HepG2 (cell line): ENCODE measurements at regions not wholly inside any gene's neighbourhood (a gene's known extent, or its start where the extent isn't known, plus 50 kb on each side); places are given as distances from the start of the nearest gene placed in this dataset.

Experiments
- ATAC-seq: fragments of 200-7000 bp; cut with Tn5 transposase; 3 replicates; pipeline ENCODE4 v1.9.1; 2020; ENCODE audit warnings: mild to moderate bottlenecking, moderate library complexity
- BruUV-seq: library from RNA; stranded (reverse); fragments of 400-500 nt; replicated peaks from 2 replicates; lab custom pipeline; 2021; lab: Mats Ljungman, UMichigan
- CTCF ChIA-PET: fragments of 300-600 bp; formaldehyde crosslinking; extraction: SDS; loops from one replicate; lab custom pipeline; 2021; ENCODE audit warnings: low total read pairs, inconsistent platforms, low intra/inter-chr PET ratio; lab: Yijun Ruan, JAX
- POLR2A ChIA-PET: fragments of 350-600 bp; sonication (Branson Sonifier 250); formaldehyde crosslinking; loops from one replicate; lab custom pipeline; 2020; ENCODE audit warnings: antibody characterized with exemption, inconsistent platforms; lab: Yijun Ruan, JAX
- DNase-seq: peaks from one replicate; pipeline ENCODE4 v3.0.0-alpha.2; 2015; ENCODE audit warnings: low spot score
- FAIRE-seq: peaks from 3 replicates; lab custom pipeline; 2011; peaks lifted over from hg19 to GRCh38; lab: Jason Lieb, UNC
- H2AFZ ChIP-seq: one replicate; pipeline ENCODE4 v1.6.1; 2011; ENCODE audit warnings: low read length, inconsistent platforms
- H3K27ac ChIP-seq: fragments of 300-600 bp; 3 replicates; pipeline ENCODE4 v1.8.0; 2011; ENCODE audit warnings: mixed run types, mild to moderate bottlenecking, mixed read lengths, low read length, inconsistent platforms; ENCODE audit not compliant: insufficient read depth; ENCODE audit errors: extremely low read length
- H3K27me3 ChIP-seq, 2 experiments: fragments of 200-600 bp in 1 of 2; 2 replicates in 1 of 2; 3 replicates in 1 of 2; pipeline versions ENCODE4 v1.6.0 to v1.8.0; 2011; ENCODE audit warnings: low read length in 2 of 2, mild to moderate bottlenecking in 2 of 2, moderate library complexity in 2 of 2, inconsistent platforms in 1 of 2; ENCODE audit not compliant: insufficient read depth in 2 of 2, control insufficient read depth in 1 of 2
- H3K36me3 ChIP-seq, 2 experiments: fragments of 200-600 bp in 1 of 2; replicated peaks in 1 of 2; 2 replicates in 1 of 2; 3 replicates in 1 of 2; pipeline versions ENCODE4 v1.5.1 to v1.8.0; 2011; ENCODE audit warnings: low read length in 2 of 2, inconsistent platforms in 1 of 2; ENCODE audit not compliant: insufficient read depth in 2 of 2, control insufficient read depth in 1 of 2
- H3K4me1 ChIP-seq: 2 replicates; pipeline ENCODE4 v1.5.1; 2012; ENCODE audit warnings: low read length, inconsistent platforms; ENCODE audit not compliant: insufficient read depth
- H3K4me2 ChIP-seq: 2 replicates; pipeline ENCODE4 v1.6.0; 2011; ENCODE audit warnings: low read depth, low read length, inconsistent platforms
- H3K4me3 ChIP-seq, 3 experiments: fragments of 200-600 bp in 1 of 3; sonication (generic), shearing (Covaris generic) in 1 of 3; replicated peaks in 1 of 3; 2 replicates each; pipeline ENCODE4 v1.5.1; 2011 to 2016; ENCODE audit warnings: low read length in 3 of 3, inconsistent platforms in 2 of 3, low read depth in 2 of 3, mild to moderate bottlenecking in 2 of 3, control low read depth in 1 of 3, mixed read lengths in 1 of 3; ENCODE audit not compliant: insufficient read depth in 1 of 3
- H3K79me2 ChIP-seq: one replicate; pipeline ENCODE4 v1.6.1; 2011; ENCODE audit warnings: low read length, inconsistent platforms; ENCODE audit not compliant: insufficient read depth
- H3K9ac ChIP-seq: 2 replicates; pipeline ENCODE4 v1.6.0; 2011; ENCODE audit warnings: mild to moderate bottlenecking, low read depth, low read length, inconsistent platforms; ENCODE audit not compliant: insufficient read depth
- H3K9me3 ChIP-seq: 2 replicates; pipeline ENCODE4 v1.5.1; 2012; ENCODE audit warnings: mild to moderate bottlenecking, low read length
- H4K20me1 ChIP-seq: 2 replicates; pipeline ENCODE4 v1.6.0; 2011; ENCODE audit warnings: inconsistent platforms, mild to moderate bottlenecking, low read length, moderate library complexity; ENCODE audit not compliant: insufficient read depth
- AGO2 ChIP-seq: fragments of 200-400 bp; formaldehyde crosslinking; optimal IDR thresholded peaks from 2 replicates; pipeline ENCODE3; 2017; ENCODE audit warnings: mild to moderate bottlenecking, low read depth, low read length, moderate library complexity
- CHD2 ChIP-seq: IDR thresholded peaks from 2 replicates; pipeline ENCODE4 v1.6.1; 2011; ENCODE audit warnings: low read depth, low read length, improper control_type of control experiment
- HDAC1 ChIP-seq: sonication (generic); formaldehyde crosslinking; IDR thresholded peaks from 2 replicates; pipeline ENCODE4 v1.5.1; 2020; ENCODE audit warnings: mild to moderate bottlenecking, missing genetic modification reagents
- HDAC2 ChIP-seq: sonication (generic); formaldehyde crosslinking; IDR thresholded peaks from 2 replicates; pipeline ENCODE4 v1.4.0; 2020; ENCODE audit warnings: missing genetic modification reagents
- HNRNPL ChIP-seq: fragments of 200-400 bp; formaldehyde crosslinking; IDR thresholded peaks from 2 replicates; pipeline ENCODE4 v1.6.1; 2017; ENCODE audit warnings: mild to moderate bottlenecking, low read depth, low read length
- PAF1 ChIP-seq: IDR thresholded peaks from 2 replicates; pipeline ENCODE4 v1.6.1; 2016; ENCODE audit warnings: missing genetic modification reagents, missing compliant biosample characterization
- PRMT3 ChIP-seq: sonication (generic); formaldehyde crosslinking; IDR thresholded peaks from 2 replicates; pipeline ENCODE4 v1.8.1; 2022; ENCODE audit warnings: low read depth, mild to moderate bottlenecking, moderate library complexity, missing genetic modification reagents, borderline replicate concordance
- RORA ChIP-seq: sonication (generic); formaldehyde crosslinking; IDR thresholded peaks from 2 replicates; pipeline ENCODE4 v1.5.0; 2020; ENCODE audit warnings: mild to moderate bottlenecking, missing genetic modification reagents, moderate library complexity
- SMAD3 ChIP-seq: sonication (generic); formaldehyde crosslinking; IDR thresholded peaks from 2 replicates; pipeline ENCODE4 v1.4.0; 2020; ENCODE audit warnings: missing genetic modification reagents
- TEAD3 ChIP-seq: optimal IDR thresholded peaks from 2 replicates; pipeline ENCODE3; 2016; ENCODE audit warnings: borderline replicate concordance
- ZBTB7A ChIP-seq: sonication (generic); formaldehyde crosslinking; IDR thresholded peaks from 2 replicates; pipeline ENCODE4 v1.8.0; 2022; ENCODE audit warnings: mild to moderate bottlenecking, missing genetic modification reagents
- ZNF343 ChIP-seq: sonication (generic); formaldehyde crosslinking; IDR thresholded peaks from 2 replicates; pipeline ENCODE4 v1.4.0; 2020; ENCODE audit warnings: mild to moderate bottlenecking, missing genetic modification reagents
- ZNF382 ChIP-seq: sonication (generic); formaldehyde crosslinking; IDR thresholded peaks from 2 replicates; pipeline ENCODE4 v1.5.0; 2020; ENCODE audit warnings: missing genetic modification reagents, mild to moderate bottlenecking, borderline replicate concordance
- ZNF430 ChIP-seq: sonication (generic); formaldehyde crosslinking; IDR thresholded peaks from 2 replicates; pipeline ENCODE4 v1.9.0; 2021; ENCODE audit warnings: mild to moderate bottlenecking, missing genetic modification reagents
- ZNF891 ChIP-seq: sonication (generic); formaldehyde crosslinking; IDR thresholded peaks from 2 replicates; pipeline ENCODE4 v1.5.0; 2020; ENCODE audit warnings: mild to moderate bottlenecking, missing genetic modification reagents
- WGBS: methylation state at CpG from one replicate; pipeline ENCODE4 v1.1.6; 2017; ENCODE audit warnings: low lambda C conversion rate; 5-methylcytosine and 5-hydroxymethylcytosine counted together
- in situ Hi-C: cut with HindIII; loops from 2 replicates; pipeline ENCODE4 v1.10.0; 2017; ENCODE audit warnings: low pct_unique_long_range_greater_than_20kb; ENCODE audit not compliant: extremely low pct_ligation_motif_present
- intact Hi-C: fragments of 100-400 bp; cut with micrococcal nuclease; formaldehyde crosslinking; loops from one replicate; pipeline ENCODE4 v1.10.0; 2022; ENCODE audit not compliant: unreplicated experiment
- TF ChIP-seq, protein P1 (sequence below): IDR thresholded peaks from 2 replicates; pipeline ENCODE4 v1.6.1; 2016; ENCODE audit warnings: low read depth, missing genetic modification reagents, missing compliant biosample characterization
- TF ChIP-seq, protein P2 (sequence below): sonication (generic); formaldehyde crosslinking; IDR thresholded peaks from 2 replicates; pipeline ENCODE4 v1.4.0; 2020; ENCODE audit warnings: missing genetic modification reagents, borderline replicate concordance
- TF ChIP-seq, protein P3 (sequence below): sonication (generic); formaldehyde crosslinking; IDR thresholded peaks from 2 replicates; pipeline ENCODE4 v1.4.0; 2020; ENCODE audit warnings: mild to moderate bottlenecking, missing genetic modification reagents

DNA sequence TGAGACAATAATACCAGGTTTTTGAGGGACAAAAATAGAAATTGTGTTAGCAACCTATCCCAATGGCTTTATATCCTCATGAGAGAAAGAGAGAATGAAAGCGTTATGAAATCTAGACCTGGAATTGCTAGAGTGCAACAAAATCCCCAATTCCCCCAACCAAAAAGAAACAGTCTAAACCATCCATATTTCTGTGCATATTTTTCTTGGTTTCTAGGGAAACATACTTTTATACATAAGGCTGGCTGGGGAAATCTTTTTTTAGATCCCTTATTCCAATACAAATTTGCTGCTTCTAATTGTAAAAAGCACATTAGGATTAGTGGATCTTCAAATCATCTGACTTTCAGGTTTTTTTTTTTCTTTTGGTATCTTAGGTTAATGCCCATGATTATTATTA is 277.0 kb upstream of the SEMA3A start:
- Histone ChIP-seq H3K79me2 (no peaks in the 10 kb centered on the region), H3K27ac (no peak overlapping the region), H3K9me3 (no peaks in the 10 kb centered on the region), H3K4me3 (no peak overlapping the region), H4K20me1 (no peaks in the 10 kb centered on the region), H3K36me3 (no peaks in the 10 kb centered on the region), H3K27me3 (no peaks in the 10 kb centered on the region; a peak in 1 of 5 replicates), H3K9ac (no peak overlapping the region), H3K4me1 (no peaks in the 10 kb centered on the region), H3K4me2 (no peak overlapping the region), H2AFZ (no peak overlapping the region)
- intact Hi-C loops (no loop called here), in situ Hi-C loops (no loop called here)
- BruUV-seq, result no TSS peak
- no peak for DNase-seq
- WGBS, result 7% methylated on average over 1 of the region's 1 CpG
- no peak for FAIRE-seq
- ATAC-seq, result no peak
- ChIA-PET CTCF (no interaction called here), POLR2A (no interaction called here)
- no peak for TF ChIP-seq ZNF891
- no peak for TF ChIP-seq HDAC2
- no peak for TF ChIP-seq ZNF382 (CRISPR knock-in tag)
- TF ChIP-seq, protein P1, sequence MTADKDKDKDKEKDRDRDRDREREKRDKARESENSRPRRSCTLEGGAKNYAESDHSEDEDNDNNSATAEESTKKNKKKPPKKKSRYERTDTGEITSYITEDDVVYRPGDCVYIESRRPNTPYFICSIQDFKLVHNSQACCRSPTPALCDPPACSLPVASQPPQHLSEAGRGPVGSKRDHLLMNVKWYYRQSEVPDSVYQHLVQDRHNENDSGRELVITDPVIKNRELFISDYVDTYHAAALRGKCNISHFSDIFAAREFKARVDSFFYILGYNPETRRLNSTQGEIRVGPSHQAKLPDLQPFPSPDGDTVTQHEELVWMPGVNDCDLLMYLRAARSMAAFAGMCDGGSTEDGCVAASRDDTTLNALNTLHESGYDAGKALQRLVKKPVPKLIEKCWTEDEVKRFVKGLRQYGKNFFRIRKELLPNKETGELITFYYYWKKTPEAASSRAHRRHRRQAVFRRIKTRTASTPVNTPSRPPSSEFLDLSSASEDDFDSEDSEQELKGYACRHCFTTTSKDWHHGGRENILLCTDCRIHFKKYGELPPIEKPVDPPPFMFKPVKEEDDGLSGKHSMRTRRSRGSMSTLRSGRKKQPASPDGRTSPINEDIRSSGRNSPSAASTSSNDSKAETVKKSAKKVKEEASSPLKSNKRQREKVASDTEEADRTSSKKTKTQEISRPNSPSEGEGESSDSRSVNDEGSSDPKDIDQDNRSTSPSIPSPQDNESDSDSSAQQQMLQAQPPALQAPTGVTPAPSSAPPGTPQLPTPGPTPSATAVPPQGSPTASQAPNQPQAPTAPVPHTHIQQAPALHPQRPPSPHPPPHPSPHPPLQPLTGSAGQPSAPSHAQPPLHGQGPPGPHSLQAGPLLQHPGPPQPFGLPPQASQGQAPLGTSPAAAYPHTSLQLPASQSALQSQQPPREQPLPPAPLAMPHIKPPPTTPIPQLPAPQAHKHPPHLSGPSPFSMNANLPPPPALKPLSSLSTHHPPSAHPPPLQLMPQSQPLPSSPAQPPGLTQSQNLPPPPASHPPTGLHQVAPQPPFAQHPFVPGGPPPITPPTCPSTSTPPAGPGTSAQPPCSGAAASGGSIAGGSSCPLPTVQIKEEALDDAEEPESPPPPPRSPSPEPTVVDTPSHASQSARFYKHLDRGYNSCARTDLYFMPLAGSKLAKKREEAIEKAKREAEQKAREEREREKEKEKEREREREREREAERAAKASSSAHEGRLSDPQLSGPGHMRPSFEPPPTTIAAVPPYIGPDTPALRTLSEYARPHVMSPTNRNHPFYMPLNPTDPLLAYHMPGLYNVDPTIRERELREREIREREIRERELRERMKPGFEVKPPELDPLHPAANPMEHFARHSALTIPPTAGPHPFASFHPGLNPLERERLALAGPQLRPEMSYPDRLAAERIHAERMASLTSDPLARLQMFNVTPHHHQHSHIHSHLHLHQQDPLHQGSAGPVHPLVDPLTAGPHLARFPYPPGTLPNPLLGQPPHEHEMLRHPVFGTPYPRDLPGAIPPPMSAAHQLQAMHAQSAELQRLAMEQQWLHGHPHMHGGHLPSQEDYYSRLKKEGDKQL, result no peak
- TF ChIP-seq RORA (CRISPR knock-in tag), result no peak
- no peak for TF ChIP-seq HNRNPL
- no peak for TF ChIP-seq ZNF343 (CRISPR knock-in tag)
- no peak for TF ChIP-seq CHD2
- TF ChIP-seq HDAC1 (CRISPR knock-in tag), result no peak
- TF ChIP-seq, protein P2, sequence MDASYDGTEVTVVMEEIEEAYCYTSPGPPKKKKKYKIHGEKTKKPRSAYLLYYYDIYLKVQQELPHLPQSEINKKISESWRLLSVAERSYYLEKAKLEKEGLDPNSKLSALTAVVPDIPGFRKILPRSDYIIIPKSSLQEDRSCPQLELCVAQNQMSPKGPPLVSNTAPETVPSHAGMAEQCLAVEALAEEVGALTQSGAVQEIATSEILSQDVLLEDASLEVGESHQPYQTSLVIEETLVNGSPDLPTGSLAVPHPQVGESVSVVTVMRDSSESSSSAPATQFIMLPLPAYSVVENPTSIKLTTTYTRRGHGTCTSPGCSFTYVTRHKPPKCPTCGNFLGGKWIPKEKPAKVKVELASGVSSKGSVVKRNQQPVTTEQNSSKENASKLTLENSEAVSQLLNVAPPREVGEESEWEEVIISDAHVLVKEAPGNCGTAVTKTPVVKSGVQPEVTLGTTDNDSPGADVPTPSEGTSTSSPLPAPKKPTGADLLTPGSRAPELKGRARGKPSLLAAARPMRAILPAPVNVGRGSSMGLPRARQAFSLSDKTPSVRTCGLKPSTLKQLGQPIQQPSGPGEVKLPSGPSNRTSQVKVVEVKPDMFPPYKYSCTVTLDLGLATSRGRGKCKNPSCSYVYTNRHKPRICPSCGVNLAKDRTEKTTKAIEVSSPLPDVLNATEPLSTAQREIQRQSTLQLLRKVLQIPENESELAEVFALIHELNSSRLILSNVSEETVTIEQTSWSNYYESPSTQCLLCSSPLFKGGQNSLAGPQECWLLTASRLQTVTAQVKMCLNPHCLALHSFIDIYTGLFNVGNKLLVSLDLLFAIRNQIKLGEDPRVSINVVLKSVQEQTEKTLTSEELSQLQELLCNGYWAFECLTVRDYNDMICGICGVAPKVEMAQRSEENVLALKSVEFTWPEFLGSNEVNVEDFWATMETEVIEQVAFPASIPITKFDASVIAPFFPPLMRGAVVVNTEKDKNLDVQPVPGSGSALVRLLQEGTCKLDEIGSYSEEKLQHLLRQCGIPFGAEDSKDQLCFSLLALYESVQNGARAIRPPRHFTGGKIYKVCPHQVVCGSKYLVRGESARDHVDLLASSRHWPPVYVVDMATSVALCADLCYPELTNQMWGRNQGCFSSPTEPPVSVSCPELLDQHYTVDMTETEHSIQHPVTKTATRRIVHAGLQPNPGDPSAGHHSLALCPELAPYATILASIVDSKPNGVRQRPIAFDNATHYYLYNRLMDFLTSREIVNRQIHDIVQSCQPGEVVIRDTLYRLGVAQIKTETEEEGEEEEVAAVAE (CRISPR knock-in tag), result no peak
- no peak for TF ChIP-seq TEAD3 (CRISPR knock-in tag)
- TF ChIP-seq PRMT3, result no peak
- TF ChIP-seq AGO2, result no peak
- no peak for TF ChIP-seq ZNF430 (CRISPR knock-in tag)
- no peak for TF ChIP-seq PAF1
- TF ChIP-seq SMAD3 (CRISPR knock-in tag), result no peak
- no peak for TF ChIP-seq ZBTB7A (CRISPR knock-in tag)
- TF ChIP-seq, protein P3, sequence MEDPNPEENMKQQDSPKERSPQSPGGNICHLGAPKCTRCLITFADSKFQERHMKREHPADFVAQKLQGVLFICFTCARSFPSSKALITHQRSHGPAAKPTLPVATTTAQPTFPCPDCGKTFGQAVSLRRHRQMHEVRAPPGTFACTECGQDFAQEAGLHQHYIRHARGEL (CRISPR knock-in tag), result no peak
